ENCODE measurements at regions not wholly inside any gene's neighbourhood (a gene's known extent, or its start where the extent isn't known, plus 50 kb on each side); places are given as distances from the start of the nearest gene placed in this dataset.

- H3K27me3 ChIP-seq (ENCODE audit: control insufficient read depth in 1 of 2, insufficient read depth in 2 of 2, low read length in 2 of 2): no peaks in the 10 kb centered on the region
- no peak overlapping the region for H3K27ac ChIP-seq (ENCODE audit: low read depth, low read length)
- no peaks in the 10 kb centered on the region for H3K9me3 ChIP-seq (ENCODE audit: low read length)
- H3K9ac ChIP-seq (ENCODE audit: low read length): no peak overlapping the region
- no peaks in the 10 kb centered on the region for H3K36me3 ChIP-seq (ENCODE audit: insufficient read depth, low read length)
- no peak overlapping the region for H3K4me3 ChIP-seq (ENCODE audit: low read depth in 1 of 2, low read length in 2 of 2)
- H3K4me1 ChIP-seq (ENCODE audit: insufficient read depth, low read length): no peaks in the 10 kb centered on the region
Measured at GRCh38 chr17:77294761-77295160, 154.0 kb downstream of the SEC14L1 start.

DNA sequence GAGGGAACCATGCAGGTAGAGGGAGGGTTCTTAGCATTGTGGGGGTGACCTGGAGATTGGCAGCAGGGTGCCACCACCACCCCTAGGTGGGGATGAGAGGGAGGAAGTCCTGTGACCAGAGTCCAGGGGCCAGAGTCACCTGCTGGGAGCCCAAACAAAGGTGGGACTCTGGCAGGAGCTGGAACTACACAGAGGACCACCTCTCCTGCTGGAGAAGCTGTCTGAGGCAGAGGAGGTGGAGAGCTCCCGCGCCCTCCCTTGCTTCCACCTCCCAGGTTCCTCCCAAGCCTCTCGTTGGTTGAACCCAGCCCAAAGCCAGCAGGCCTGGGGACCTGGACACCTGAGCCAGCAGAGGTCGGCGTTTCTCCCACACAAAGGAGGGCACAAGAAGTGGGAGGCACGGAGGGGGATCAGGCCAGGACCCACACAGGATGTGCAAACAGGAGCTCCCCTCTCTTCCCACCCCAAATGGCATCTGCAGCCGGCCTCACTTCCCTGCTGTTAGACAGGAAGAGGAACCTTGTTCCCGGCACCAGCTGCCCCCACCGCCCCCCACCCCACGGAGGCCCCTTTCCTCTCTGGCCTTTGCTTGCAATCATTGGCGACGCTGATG, 154.6 kb downstream of the SEC14L1 start:
- Histone ChIP-seq H3K27ac (ENCODE audit: low read depth, low read length) (no peak overlapping the region), H3K9me3 (ENCODE audit: low read length) (no peaks in the 10 kb centered on the region), H3K36me3 (ENCODE audit: insufficient read depth, low read length) (no peaks in the 10 kb centered on the region), H3K27me3 (ENCODE audit: control insufficient read depth in 1 of 2, insufficient read depth in 2 of 2, low read length in 2 of 2) (no peaks in the 10 kb centered on the region), H3K4me1 (ENCODE audit: insufficient read depth, low read length) (no peaks in the 10 kb centered on the region), H3K9ac (ENCODE audit: low read length) (no peak overlapping the region), H3K4me3 (ENCODE audit: low read depth in 1 of 2, low read length in 2 of 2) (no peak overlapping the region)

GRCh38 chr17:77296769-77297409, 156.1 kb downstream of the SEC14L1 start:
- Histone ChIP-seq H3K36me3 (ENCODE audit: insufficient read depth, low read length) (no peaks in the 10 kb centered on the region), H3K27me3 (ENCODE audit: control insufficient read depth in 1 of 2, insufficient read depth in 2 of 2, low read length in 2 of 2) (no peaks in the 10 kb centered on the region), H3K9ac (ENCODE audit: low read length) (no peak overlapping the region), H3K4me3 (ENCODE audit: low read depth in 1 of 2, low read length in 2 of 2) (no peak overlapping the region), H3K9me3 (ENCODE audit: low read length) (no peaks in the 10 kb centered on the region), H3K4me1 (ENCODE audit: insufficient read depth, low read length) (no peaks in the 10 kb centered on the region), H3K27ac (ENCODE audit: low read depth, low read length) (no peak overlapping the region)

- H3K27me3 ChIP-seq (ENCODE audit: control insufficient read depth in 1 of 2, insufficient read depth in 2 of 2, low read length in 2 of 2): no peaks in the 10 kb centered on the region
- H3K27ac ChIP-seq (ENCODE audit: low read depth, low read length): no peak overlapping the region
- H3K4me3 ChIP-seq (ENCODE audit: low read depth in 1 of 2, low read length in 2 of 2): no peak overlapping the region
- no peaks in the 10 kb centered on the region for H3K4me1 ChIP-seq (ENCODE audit: insufficient read depth, low read length)
- no peak overlapping the region for H3K9ac ChIP-seq (ENCODE audit: low read length)
- H3K9me3 ChIP-seq (ENCODE audit: low read length): no peaks in the 10 kb centered on the region
- H3K36me3 ChIP-seq (ENCODE audit: insufficient read depth, low read length): no peaks in the 10 kb centered on the region
Measured at GRCh38 chr17:77297693-77298666, 157.2 kb downstream of the SEC14L1 start.

- H3K4me1 ChIP-seq (ENCODE audit: insufficient read depth, low read length): no peaks in the 10 kb centered on the region
- H3K9me3 ChIP-seq (ENCODE audit: low read length): no peaks in the 10 kb centered on the region
- no peak overlapping the region for H3K27ac ChIP-seq (ENCODE audit: low read depth, low read length)
- H3K4me3 ChIP-seq (ENCODE audit: low read depth in 1 of 2, low read length in 2 of 2): no peak overlapping the region
- no peaks in the 10 kb centered on the region for H3K27me3 ChIP-seq (ENCODE audit: control insufficient read depth in 1 of 2, insufficient read depth in 2 of 2, low read length in 2 of 2)
- H3K36me3 ChIP-seq (ENCODE audit: insufficient read depth, low read length): no peaks in the 10 kb centered on the region
- H3K9ac ChIP-seq (ENCODE audit: low read length): no peak overlapping the region
Measured at GRCh38 chr17:77298811-77299210, 158.0 kb downstream of the SEC14L1 start.

GRCh38 chr17:77299256-77300015, 158.7 kb downstream of the SEC14L1 start:
- Histone ChIP-seq H3K36me3 (ENCODE audit: insufficient read depth, low read length) (no peaks in the 10 kb centered on the region), H3K4me1 (ENCODE audit: insufficient read depth, low read length) (no peaks in the 10 kb centered on the region), H3K9me3 (ENCODE audit: low read length) (no peaks in the 10 kb centered on the region), H3K27ac (ENCODE audit: low read depth, low read length) (no peak overlapping the region), H3K4me3 (ENCODE audit: low read depth in 1 of 2, low read length in 2 of 2) (no peak overlapping the region), H3K9ac (ENCODE audit: low read length) (no peak overlapping the region), H3K27me3 (ENCODE audit: control insufficient read depth in 1 of 2, insufficient read depth in 2 of 2, low read length in 2 of 2) (no peaks in the 10 kb centered on the region)

DNA sequence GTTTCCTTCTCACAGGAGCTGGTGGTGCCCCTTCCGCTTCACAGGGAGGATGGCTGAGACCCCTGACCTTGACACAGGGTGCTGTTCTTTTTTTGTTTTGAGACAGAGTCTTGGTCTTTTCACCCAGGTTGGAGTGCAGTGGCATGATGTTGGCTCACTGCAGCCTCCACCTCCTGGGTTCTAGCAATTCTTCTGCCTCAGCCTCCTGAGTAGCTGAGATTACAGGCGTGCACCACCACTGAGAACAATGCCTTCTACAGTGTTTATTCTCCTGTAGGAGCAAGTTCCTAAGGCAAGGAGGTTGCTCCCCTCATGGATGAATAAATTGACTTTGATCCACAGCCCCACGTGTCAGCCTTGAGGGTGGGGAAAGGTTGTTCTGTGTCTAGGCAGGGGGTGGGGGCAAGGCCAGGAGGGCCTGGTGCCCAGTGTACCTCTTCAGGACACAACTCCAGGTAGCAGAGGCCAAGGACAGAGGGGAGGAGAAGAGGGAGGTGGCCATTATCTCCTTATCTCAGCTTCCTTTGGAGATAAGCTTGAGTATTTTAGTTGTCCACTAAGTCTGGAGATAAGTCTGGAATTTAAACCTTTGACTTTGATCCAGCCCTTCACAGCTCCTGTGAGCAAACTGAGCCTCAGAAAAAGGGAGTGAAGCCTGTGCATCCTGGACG, 159.4 kb downstream of the SEC14L1 start:
- Histone ChIP-seq H3K4me1 (ENCODE audit: insufficient read depth, low read length) (no peaks in the 10 kb centered on the region), H3K36me3 (ENCODE audit: insufficient read depth, low read length) (no peaks in the 10 kb centered on the region), H3K9ac (ENCODE audit: low read length) (no peak overlapping the region), H3K4me3 (ENCODE audit: low read depth in 1 of 2, low read length in 2 of 2) (no peak overlapping the region), H3K27me3 (ENCODE audit: control insufficient read depth in 1 of 2, insufficient read depth in 2 of 2, low read length in 2 of 2) (no peaks in the 10 kb centered on the region), H3K27ac (ENCODE audit: low read depth, low read length) (no peak overlapping the region), H3K9me3 (ENCODE audit: low read length) (no peaks in the 10 kb centered on the region)

GRCh38 chr17:77301694-77302266, 161.0 kb downstream of the SEC14L1 start:
- Histone ChIP-seq H3K36me3 (ENCODE audit: insufficient read depth, low read length) (no peaks in the 10 kb centered on the region), H3K9me3 (ENCODE audit: low read length) (no peaks in the 10 kb centered on the region), H3K27ac (ENCODE audit: low read depth, low read length) (no peak overlapping the region), H3K4me1 (ENCODE audit: insufficient read depth, low read length) (no peaks in the 10 kb centered on the region), H3K4me3 (ENCODE audit: low read depth in 1 of 2, low read length in 2 of 2) (no peak overlapping the region), H3K9ac (ENCODE audit: low read length) (no peak overlapping the region), H3K27me3 (ENCODE audit: control insufficient read depth in 1 of 2, insufficient read depth in 2 of 2, low read length in 2 of 2) (no peaks in the 10 kb centered on the region)

DNA sequence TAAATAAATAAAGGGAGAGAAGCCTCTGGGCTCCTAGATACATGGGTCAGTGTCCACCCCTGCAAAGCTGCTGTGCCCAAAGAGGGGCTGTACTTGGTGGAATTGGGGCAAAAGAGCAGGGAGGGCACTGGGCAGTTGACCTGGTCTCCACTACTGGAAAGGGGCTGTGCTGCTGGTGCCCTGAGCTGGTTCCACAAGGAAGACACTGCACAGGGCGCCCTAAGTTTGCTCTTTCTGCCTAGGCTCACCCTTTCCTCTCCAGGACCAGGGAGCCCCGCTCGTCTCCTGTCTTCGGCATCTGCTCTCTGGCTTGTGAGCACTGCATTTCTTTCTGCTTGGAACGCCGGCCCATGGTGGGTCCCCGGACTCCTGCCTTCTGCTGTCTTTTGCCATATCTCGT, 161.9 kb downstream of the SEC14L1 start:
- Histone ChIP-seq H3K27ac (ENCODE audit: low read depth, low read length) (no peak overlapping the region), H3K36me3 (ENCODE audit: insufficient read depth, low read length) (no peaks in the 10 kb centered on the region), H3K9me3 (ENCODE audit: low read length) (no peaks in the 10 kb centered on the region), H3K9ac (ENCODE audit: low read length) (no peak overlapping the region), H3K4me3 (ENCODE audit: low read depth in 1 of 2, low read length in 2 of 2) (no peak overlapping the region), H3K27me3 (ENCODE audit: control insufficient read depth in 1 of 2, insufficient read depth in 2 of 2, low read length in 2 of 2) (no peaks in the 10 kb centered on the region), H3K4me1 (ENCODE audit: insufficient read depth, low read length) (peaks cover under 1% of the 10 kb centered on the region)

GRCh38 chr17:77303620-77304019, 162.9 kb downstream of the SEC14L1 start:
- no peaks in the 10 kb centered on the region for H3K27me3 ChIP-seq (ENCODE audit: control insufficient read depth in 1 of 2, insufficient read depth in 2 of 2, low read length in 2 of 2)

More at GRCh38 chr17:77303620-77304019, 162.9 kb downstream of the SEC14L1 start:
- no peak overlapping the region for H3K4me3 ChIP-seq (ENCODE audit: low read depth in 1 of 2, low read length in 2 of 2)
- no peaks in the 10 kb centered on the region for H3K36me3 ChIP-seq (ENCODE audit: insufficient read depth, low read length)
- H3K9me3 ChIP-seq (ENCODE audit: low read length): no peaks in the 10 kb centered on the region
- peaks cover 10% of the 10 kb centered on the region for H3K4me1 ChIP-seq (ENCODE audit: insufficient read depth, low read length)
- H3K9ac ChIP-seq (ENCODE audit: low read length): no peak overlapping the region
- H3K27ac ChIP-seq (ENCODE audit: low read depth, low read length): no peak overlapping the region

Measured in muscle layer of colon (tissue), 2 donors.